CD4-positive, alpha-beta T cell treated with Interleukin-17A for 4 hours (primary cell): ENCODE measurements at regions not wholly inside any gene's neighbourhood (a gene's known extent, or its start where the extent isn't known, plus 50 kb on each side); places are given as distances from the start of the nearest gene placed in this dataset.

Source experiments
- DNase-seq: peaks from one replicate; pipeline ENCODE4 v3.0.0-alpha.2; 2020; ENCODE audit warnings: mixed read lengths

GRCh38 chr10:120984221-120984620, 133.1 kb downstream of the WDR11 start:
- no peak for DNase-seq

GRCh38 chr10:120987359-120987758, 136.2 kb downstream of the WDR11 start:
- no peak for DNase-seq

GRCh38 chr10:120988751-120989150, 137.6 kb downstream of the WDR11 start:
- DNase-seq = no peak

- DNase-seq = no peak
These were observed 138.1 kb downstream of the WDR11 start for GRCh38 chr10:120989279-120989678.

- no peak for DNase-seq
These were observed 138.9 kb downstream of the WDR11 start for GRCh38 chr10:120989996-120990598.

- no peak for DNase-seq
These were observed 139.7 kb downstream of the WDR11 start for GRCh38 chr10:120990831-120991230.

GRCh38 chr10:120993089-120993488, 141.9 kb downstream of the WDR11 start:
- no peak for DNase-seq

- no peak for DNase-seq
These were observed 144.6 kb downstream of the WDR11 start for GRCh38 chr10:120995768-120996167.

- no peak for DNase-seq
These were observed 145.4 kb downstream of the WDR11 start for GRCh38 chr10:120996456-120997034.

- no peak for DNase-seq
These were observed 146.2 kb downstream of the WDR11 start for GRCh38 chr10:120997313-120997712.

GRCh38 chr10:120997756-120998155, 146.6 kb downstream of the WDR11 start:
- no peak for DNase-seq

- DNase-seq = no peak
These were observed 147.1 kb downstream of the WDR11 start for GRCh38 chr10:120998251-120998650.

- no peak for DNase-seq
These were observed 147.7 kb downstream of the WDR11 start for GRCh38 chr10:120998782-120999285.

GRCh38 chr10:120999868-121000267, 148.7 kb downstream of the WDR11 start:
- DNase-seq = no peak

GRCh38 chr10:121002586-121003205, 151.5 kb downstream of the WDR11 start:
- no peak for DNase-seq

- DNase-seq = no peak
These were observed 154.9 kb downstream of the WDR11 start for GRCh38 chr10:121005948-121006587.

- no peak for DNase-seq
These were observed 156.1 kb downstream of the WDR11 start for GRCh38 chr10:121007264-121007663.

- DNase-seq = no peak
These were observed 164.8 kb downstream of the WDR11 start for GRCh38 chr10:121015916-121016315.

- no peak for DNase-seq
These were observed 173.9 kb downstream of the WDR11 start for GRCh38 chr10:121024905-121025584.

- DNase-seq = no peak
These were observed 174.6 kb downstream of the WDR11 start for GRCh38 chr10:121025731-121026130.

- no peak for DNase-seq
These were observed 176.2 kb downstream of the WDR11 start for GRCh38 chr10:121027371-121027770.

- DNase-seq = no peak
These were observed 181.3 kb downstream of the WDR11 start for GRCh38 chr10:121032460-121032859.

GRCh38 chr10:121033366-121033765, 182.2 kb downstream of the WDR11 start:
- no peak for DNase-seq
